ENCODE measurements at regions not wholly inside any gene's neighbourhood (a gene's known extent, or its start where the extent isn't known, plus 50 kb on each side); places are given as distances from the start of the nearest gene placed in this dataset.
A peak's percentile ranks its signal among the peaks of the same experiment; 100 is the strongest.

- DNase-seq (ENCODE audit: low read depth in 3 of 3, low spot score in 2 of 3), result no peak
Observed at GRCh38 chr2:16284941-16285625, 344.7 kb downstream of the MYCN start.

- no peak for DNase-seq (ENCODE audit: low read depth in 3 of 3, low spot score in 2 of 3)
Observed at GRCh38 chr2:16283071-16283850, 342.9 kb downstream of the MYCN start.

GRCh38 chr2:16282511-16282910, 342.2 kb downstream of the MYCN start:
- no peak for DNase-seq (ENCODE audit: low read depth in 3 of 3, low spot score in 2 of 3)

- peak; percentile 27 to 41 (median 38) for DNase-seq (ENCODE audit: low read depth in 3 of 3, low spot score in 2 of 3)
Observed at GRCh38 chr2:16281451-16282335, 341.3 kb downstream of the MYCN start.

GRCh38 chr2:16280081-16280480, 339.7 kb downstream of the MYCN start:
- DNase-seq (ENCODE audit: low read depth in 3 of 3, low spot score in 2 of 3), result no peak

GRCh38 chr2:16279641-16280040, 339.3 kb downstream of the MYCN start:
- DNase-seq (ENCODE audit: low read depth in 3 of 3, low spot score in 2 of 3), result no peak

- no peak for DNase-seq (ENCODE audit: low read depth in 3 of 3, low spot score in 2 of 3)
Observed at GRCh38 chr2:16279201-16279570, 338.8 kb downstream of the MYCN start.

GRCh38 chr2:16278421-16279200, 338.3 kb downstream of the MYCN start:
- DNase-seq (ENCODE audit: low read depth in 3 of 3, low spot score in 2 of 3), result no peak

- DNase-seq (ENCODE audit: low read depth in 3 of 3, low spot score in 2 of 3), result no peak
Observed at GRCh38 chr2:16277117-16277516, 336.8 kb downstream of the MYCN start.

GRCh38 chr2:16275661-16276060, 335.3 kb downstream of the MYCN start:
- DNase-seq (ENCODE audit: low read depth in 3 of 3, low spot score in 2 of 3), result no peak

- no peak for DNase-seq (ENCODE audit: low read depth in 3 of 3, low spot score in 2 of 3)
Observed at GRCh38 chr2:16275131-16275530, 334.8 kb downstream of the MYCN start.

GRCh38 chr2:16273111-16273510, 332.8 kb downstream of the MYCN start:
- no peak for DNase-seq (ENCODE audit: low read depth in 3 of 3, low spot score in 2 of 3)

- DNase-seq (ENCODE audit: low read depth in 3 of 3, low spot score in 2 of 3), result no peak
Observed at GRCh38 chr2:16272038-16272788, 331.9 kb downstream of the MYCN start.

- DNase-seq (ENCODE audit: low read depth in 3 of 3, low spot score in 2 of 3), result no peak
Observed at GRCh38 chr2:16271231-16271896, 331.0 kb downstream of the MYCN start.

- no peak for DNase-seq (ENCODE audit: low read depth in 3 of 3, low spot score in 2 of 3)
Observed at GRCh38 chr2:16270441-16270840, 330.1 kb downstream of the MYCN start.

- no peak for DNase-seq (ENCODE audit: low read depth in 3 of 3, low spot score in 2 of 3)
Observed at GRCh38 chr2:16268301-16269000, 328.1 kb downstream of the MYCN start.

GRCh38 chr2:16266571-16266970, 326.2 kb downstream of the MYCN start:
- DNase-seq (ENCODE audit: low read depth in 3 of 3, low spot score in 2 of 3), result no peak

- no peak for DNase-seq (ENCODE audit: low read depth in 3 of 3, low spot score in 2 of 3)
Observed at GRCh38 chr2:16264931-16265540, 324.7 kb downstream of the MYCN start.
